Heart left ventricle (tissue), 13 donors: ENCODE measurements at regions not wholly inside any gene's neighbourhood (a gene's known extent, or its start where the extent isn't known, plus 50 kb on each side); places are given as distances from the start of the nearest gene placed in this dataset.

ENCODE experiments used
- POLR2A ChIP-seq, 2 donors: fragments of 450-650 bp; IDR thresholded peaks; one replicate each; pipeline ENCODE4 v1.6.1; 2017; ENCODE audit warnings: antibody characterized with exemption in 2 of 2, mild to moderate bottlenecking in 2 of 2, moderate library complexity in 2 of 2
- TF ChIP-seq, protein P1 (sequence below), 12 donors: fragments of 200-600 bp; sonication (generic) in 4 of 12; IDR thresholded peaks; one replicate each; pipeline versions ENCODE4 v1.5.0 to v1.8.0; 2018 to 2022; ENCODE audit warnings: antibody characterized with exemption in 12 of 12, mild to moderate bottlenecking in 5 of 12
- donor health status: ischemic (EF 13 %, LVEDD 7.1; RV severe dilation, severe dysfunction).
- donor health status: DM: no; HTN: yes; CAD: no.
- donor health status: DM: no; HTN: no; CAD: no.
- donor health status: ischemic (EF 25% LVEDD 6.9; RV normal size, moderate dysfunction).
- donor health status: ischemic (EF 25% LVEDD 5.7; RV mildly dilated, moderate dysfunction).
- donor health status: ischemic (EF 35%, LVEDD 5.7; RV mildly dilated, moderate dysfunction).
- donor health status: nonischemic (EF 11% LVEDD 7.7; RV severe dilation, severe dysfunction).
- donor health status: DM: yes; HTN: yes; CAD: no.
- donor health status: PGD.
- donor health status: ischemic (EF 29% LVEDD 5.4; RV normal size, mild dysfunction).
- donor health status: nonischemic (EF 23%, LVEDD 6.1; RV moderate dilation, normal function).

DNA sequence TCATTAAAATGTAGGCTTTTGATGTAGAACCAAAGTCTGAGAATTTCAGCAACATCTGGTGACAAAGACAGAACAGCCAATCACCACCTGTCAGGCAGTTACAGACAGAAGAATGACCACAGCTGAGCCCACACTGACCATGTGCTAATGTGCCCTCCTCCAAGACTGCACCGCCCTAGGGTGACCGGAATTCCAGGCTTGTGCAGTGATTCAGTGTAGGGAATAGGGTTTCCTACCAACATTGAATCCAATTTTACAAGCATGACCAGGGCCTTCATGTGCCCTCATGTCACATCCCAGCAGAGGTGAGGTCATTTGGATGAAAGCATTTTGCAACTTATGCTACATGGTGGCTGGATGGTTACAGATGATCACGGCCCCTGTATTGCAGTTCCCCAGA, 412.5 kb downstream of the SOX2 start:
- TF ChIP-seq, protein P1, sequence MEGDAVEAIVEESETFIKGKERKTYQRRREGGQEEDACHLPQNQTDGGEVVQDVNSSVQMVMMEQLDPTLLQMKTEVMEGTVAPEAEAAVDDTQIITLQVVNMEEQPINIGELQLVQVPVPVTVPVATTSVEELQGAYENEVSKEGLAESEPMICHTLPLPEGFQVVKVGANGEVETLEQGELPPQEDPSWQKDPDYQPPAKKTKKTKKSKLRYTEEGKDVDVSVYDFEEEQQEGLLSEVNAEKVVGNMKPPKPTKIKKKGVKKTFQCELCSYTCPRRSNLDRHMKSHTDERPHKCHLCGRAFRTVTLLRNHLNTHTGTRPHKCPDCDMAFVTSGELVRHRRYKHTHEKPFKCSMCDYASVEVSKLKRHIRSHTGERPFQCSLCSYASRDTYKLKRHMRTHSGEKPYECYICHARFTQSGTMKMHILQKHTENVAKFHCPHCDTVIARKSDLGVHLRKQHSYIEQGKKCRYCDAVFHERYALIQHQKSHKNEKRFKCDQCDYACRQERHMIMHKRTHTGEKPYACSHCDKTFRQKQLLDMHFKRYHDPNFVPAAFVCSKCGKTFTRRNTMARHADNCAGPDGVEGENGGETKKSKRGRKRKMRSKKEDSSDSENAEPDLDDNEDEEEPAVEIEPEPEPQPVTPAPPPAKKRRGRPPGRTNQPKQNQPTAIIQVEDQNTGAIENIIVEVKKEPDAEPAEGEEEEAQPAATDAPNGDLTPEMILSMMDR (IDR thresholded peaks at IDR 0.05), result no peak
- TF ChIP-seq POLR2A (IDR thresholded peaks at IDR 0.05), result no peak
